ENCODE measurements at regions not wholly inside any gene's neighbourhood (a gene's known extent, or its start where the extent isn't known, plus 50 kb on each side); places are given as distances from the start of the nearest gene placed in this dataset.

- H3K14ac ChIP-seq (ENCODE audit: insufficient read depth, low read length): no peak overlapping the region
- no peak overlapping the region for H3K9ac ChIP-seq (ENCODE audit: extremely low read depth, insufficient read length, low read length)
- no peak overlapping the region for H3K56ac ChIP-seq (ENCODE audit: insufficient read length, low read depth, low read length)
- H4K5ac ChIP-seq (ENCODE audit: insufficient read length, low read depth, low read length): no peak overlapping the region
- H3K23me2 ChIP-seq (ENCODE audit: insufficient read length, low read depth, low read length, poor library complexity, severe bottlenecking): no peaks in the 10 kb centered on the region
- DNase-seq: no peak
- no peak overlapping the region for H3K18ac ChIP-seq (ENCODE audit: insufficient read length, low read depth, low read length)
- H4K20me1 ChIP-seq (ENCODE audit: control insufficient read depth, insufficient read depth, insufficient read length): no peaks in the 10 kb centered on the region
- H3T11ph ChIP-seq (ENCODE audit: low read length): no peak overlapping the region
- H3K79me2 ChIP-seq (ENCODE audit: insufficient read depth, low read length): no peaks in the 10 kb centered on the region
- no peak overlapping the region for H4K8ac ChIP-seq (replicated peaks; ENCODE audit: insufficient read length, low read depth, low read length)
- H3K79me1 ChIP-seq (ENCODE audit: insufficient read depth, low read depth, low read length, poor library complexity, severe bottlenecking): no peaks in the 10 kb centered on the region
- Mint-ChIP-seq H3K27me3 (ENCODE audit: low read depth) (no peaks in the 10 kb centered on the region; the same call in none of the 2 replicates), H3K9me3 (no peaks in the 10 kb centered on the region), H3K4me1 (peaks cover 15 to 18% of the 10 kb centered on the region in 2 experiments), H3K27ac (no peak overlapping the region), H3K4me3 (no peak overlapping the region; a peak in 1 of 5 replicates), H3K36me3 (ENCODE audit: insufficient read depth in 1 of 3, low read depth in 3 of 3) (peaks cover 0 to 2% (median 0%) of the 10 kb centered on the region in 3 experiments; a peak in 1 of 7 replicates)
- H4K91ac ChIP-seq (ENCODE audit: insufficient read length, low read depth, low read length): no peak overlapping the region
- TF ChIP-seq, protein P1, sequence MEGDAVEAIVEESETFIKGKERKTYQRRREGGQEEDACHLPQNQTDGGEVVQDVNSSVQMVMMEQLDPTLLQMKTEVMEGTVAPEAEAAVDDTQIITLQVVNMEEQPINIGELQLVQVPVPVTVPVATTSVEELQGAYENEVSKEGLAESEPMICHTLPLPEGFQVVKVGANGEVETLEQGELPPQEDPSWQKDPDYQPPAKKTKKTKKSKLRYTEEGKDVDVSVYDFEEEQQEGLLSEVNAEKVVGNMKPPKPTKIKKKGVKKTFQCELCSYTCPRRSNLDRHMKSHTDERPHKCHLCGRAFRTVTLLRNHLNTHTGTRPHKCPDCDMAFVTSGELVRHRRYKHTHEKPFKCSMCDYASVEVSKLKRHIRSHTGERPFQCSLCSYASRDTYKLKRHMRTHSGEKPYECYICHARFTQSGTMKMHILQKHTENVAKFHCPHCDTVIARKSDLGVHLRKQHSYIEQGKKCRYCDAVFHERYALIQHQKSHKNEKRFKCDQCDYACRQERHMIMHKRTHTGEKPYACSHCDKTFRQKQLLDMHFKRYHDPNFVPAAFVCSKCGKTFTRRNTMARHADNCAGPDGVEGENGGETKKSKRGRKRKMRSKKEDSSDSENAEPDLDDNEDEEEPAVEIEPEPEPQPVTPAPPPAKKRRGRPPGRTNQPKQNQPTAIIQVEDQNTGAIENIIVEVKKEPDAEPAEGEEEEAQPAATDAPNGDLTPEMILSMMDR (conservative IDR thresholded peaks at IDR 0.05): no peak
- H3K4me1 ChIP-seq (ENCODE audit: insufficient read depth, low read length): peaks cover 3% of the 10 kb centered on the region; the same call in 1 of the 2 replicates
- H3K9me3 ChIP-seq (ENCODE audit: control insufficient read depth, low read depth, low read length): no peaks in the 10 kb centered on the region
- H2BK120ac ChIP-seq (ENCODE audit: low read depth, low read length, poor library complexity, severe bottlenecking): no peak overlapping the region
- H2BK12ac ChIP-seq (ENCODE audit: insufficient read length, low read depth, low read length): no peak overlapping the region
- H3K27ac ChIP-seq (ENCODE audit: insufficient read length, low read depth, low read length): no peak overlapping the region
- no peak overlapping the region for H2AK5ac ChIP-seq (ENCODE audit: insufficient read length, low read length)
- H3K27me3 ChIP-seq (ENCODE audit: insufficient read depth, low read length): no peaks in the 10 kb centered on the region
- no peak overlapping the region for H3K23ac ChIP-seq (ENCODE audit: insufficient read length, low read depth, low read length)
- H3K4me2 ChIP-seq (ENCODE audit: insufficient read depth, insufficient read length, low read length): no peak overlapping the region
- H2BK15ac ChIP-seq (ENCODE audit: low read depth, low read length): no peak overlapping the region
- H3K4ac ChIP-seq (ENCODE audit: low read depth, low read length): no peak overlapping the region
- H2BK5ac ChIP-seq (ENCODE audit: insufficient read length, low read length): no peak overlapping the region
- H2BK20ac ChIP-seq (ENCODE audit: low read depth, low read length, poor library complexity, severe bottlenecking): no peak overlapping the region
- no CpG with 5 or more reads among the region's 5 CpGs for WGBS (ENCODE audit: extremely low coverage, insufficient read length, low lambda C conversion rate)
- no peak overlapping the region for H2AFZ ChIP-seq (ENCODE audit: low read length)
These were observed 105.9 kb upstream of the GJB6 start for GRCh38 chr13:20337884-20338551.
